TTC549 (cell line): ENCODE measurements at regions not wholly inside any gene's neighbourhood (a gene's known extent, or its start where the extent isn't known, plus 50 kb on each side); places are given as distances from the start of the nearest gene placed in this dataset.
A peak's percentile ranks its signal among the peaks of the same experiment; 100 is the strongest.

Source experiments
- FAIRE-seq: peaks from 2 replicates; lab custom pipeline; 2012; peaks lifted over from hg19 to GRCh38; lab: Jason Lieb, UNC

- FAIRE-seq: no peak
Measured at GRCh38 chr1:69163241-69163640, 404.5 kb upstream of the LRRC7 start.

DNA sequence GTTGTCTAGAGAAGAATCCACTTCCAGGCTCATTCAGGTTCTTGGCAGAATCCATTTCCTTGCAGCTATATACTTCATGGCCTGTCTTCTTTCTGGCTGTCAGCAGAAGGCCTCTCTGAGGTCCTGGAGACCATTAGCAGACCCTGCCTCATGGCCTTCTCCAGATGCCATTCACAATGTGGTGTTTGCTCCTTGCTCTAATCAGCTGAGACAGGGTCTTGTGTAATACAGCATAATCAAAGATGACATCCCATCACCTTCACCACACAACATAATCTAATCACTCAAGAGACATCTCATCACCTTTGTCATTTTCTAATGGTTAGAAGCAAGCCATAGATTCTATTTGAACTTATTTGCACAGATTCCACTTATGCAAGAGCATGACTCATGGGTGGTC is 403.9 kb upstream of the LRRC7 start:
- no peak for FAIRE-seq

DNA sequence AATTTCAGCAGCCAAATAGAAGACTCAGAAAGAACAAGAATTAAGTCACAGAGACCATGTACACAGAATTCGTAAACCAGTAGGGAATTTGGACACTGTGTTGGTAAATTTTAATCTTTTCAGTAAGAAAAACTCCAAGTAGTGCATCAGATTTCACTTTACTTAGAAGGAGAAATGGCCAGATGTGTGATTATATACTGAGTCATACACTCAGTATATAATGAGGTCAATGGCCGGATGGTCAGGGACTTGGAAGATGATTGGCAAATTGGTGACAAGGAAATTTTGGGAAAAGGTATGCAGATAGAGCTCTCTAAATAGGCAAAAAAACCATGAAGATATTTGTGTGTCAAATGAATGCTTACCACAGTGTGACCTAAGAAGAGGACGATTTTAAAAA is 399.8 kb upstream of the LRRC7 start:
- no peak for FAIRE-seq

DNA sequence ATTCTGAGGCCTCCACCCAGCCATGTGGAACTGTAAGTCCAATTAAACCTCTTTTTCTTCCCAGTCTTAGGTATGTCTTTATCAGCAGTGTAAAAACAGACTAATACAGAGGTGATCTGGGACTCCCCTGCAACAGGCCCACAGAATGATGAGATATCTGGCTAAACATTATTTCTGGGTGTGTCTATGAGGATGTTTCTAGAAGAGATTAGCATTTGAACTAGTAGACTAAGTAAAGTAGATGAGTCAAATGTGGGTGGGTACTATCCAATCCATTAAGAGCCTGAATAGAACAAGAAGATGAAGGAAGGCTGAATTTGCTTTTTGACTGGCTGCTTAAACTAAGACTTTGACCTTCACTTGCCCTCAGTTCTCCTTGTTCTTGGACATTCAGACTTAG is 396.5 kb upstream of the LRRC7 start:
- FAIRE-seq: no peak

DNA sequence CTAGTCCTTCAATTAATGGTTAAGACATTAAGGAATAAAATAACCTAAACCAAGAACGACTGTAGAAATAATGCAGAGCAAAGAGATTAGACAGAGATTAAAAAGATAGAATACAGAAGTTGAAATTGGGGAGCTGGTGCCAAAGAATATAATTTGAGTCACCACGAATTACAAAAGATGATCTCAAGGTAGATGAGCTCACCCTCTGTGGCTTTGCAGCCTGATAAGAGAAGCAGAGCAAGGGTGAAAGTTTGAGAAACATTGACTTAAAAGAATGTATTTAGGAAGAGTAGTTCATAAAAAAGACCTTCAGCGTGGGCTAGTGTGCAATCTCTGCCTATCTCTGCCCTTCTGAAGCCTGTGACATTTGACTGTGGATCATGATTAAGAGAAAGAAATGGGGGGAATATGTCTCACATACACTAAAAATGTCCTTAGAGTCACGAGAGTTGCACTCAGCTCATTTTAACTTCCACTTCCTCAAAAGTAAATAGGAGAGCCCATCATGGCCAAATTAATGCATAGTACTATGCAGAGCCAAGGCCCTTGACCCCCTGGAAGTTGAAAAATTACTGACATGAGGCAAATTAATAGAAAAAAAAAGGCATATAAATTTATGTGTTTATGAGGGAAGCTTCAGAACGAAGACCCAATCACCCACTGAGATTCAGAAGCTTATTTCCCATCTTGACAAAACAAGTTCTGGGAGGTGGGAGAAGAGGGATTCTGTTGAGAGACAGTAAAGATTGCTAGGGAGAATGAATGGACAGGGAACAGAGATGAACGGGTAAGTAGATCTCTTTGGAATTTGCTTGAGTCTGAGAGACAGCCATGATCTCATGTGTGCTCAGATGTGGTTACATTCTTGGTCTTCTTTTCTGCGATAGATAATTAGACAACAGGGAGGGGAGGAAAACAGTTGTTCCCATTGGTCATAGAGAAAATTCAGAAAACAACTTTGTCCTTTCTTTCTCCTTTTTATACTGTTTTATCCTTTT is 395.4 kb upstream of the LRRC7 start:
- FAIRE-seq: no peak

DNA sequence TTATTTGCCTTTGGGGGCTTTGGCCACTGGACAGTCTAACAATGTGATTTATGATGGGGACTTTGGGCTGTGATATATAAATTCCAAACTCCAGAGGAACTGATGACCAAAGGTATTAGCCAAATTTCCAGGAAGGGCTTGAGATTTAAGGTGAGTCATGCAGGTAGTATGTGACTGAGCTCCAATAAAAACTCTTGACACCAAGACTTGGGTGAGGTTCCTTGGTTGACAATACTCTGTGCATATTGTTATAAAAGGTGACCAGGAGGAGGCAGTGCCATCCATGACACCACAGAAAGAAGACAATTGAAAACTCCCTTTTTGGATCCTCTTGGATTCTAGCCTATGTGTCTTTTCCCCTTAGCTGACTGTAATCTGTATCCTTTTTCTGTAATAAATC is 392.7 kb upstream of the LRRC7 start:
- FAIRE-seq: no peak

DNA sequence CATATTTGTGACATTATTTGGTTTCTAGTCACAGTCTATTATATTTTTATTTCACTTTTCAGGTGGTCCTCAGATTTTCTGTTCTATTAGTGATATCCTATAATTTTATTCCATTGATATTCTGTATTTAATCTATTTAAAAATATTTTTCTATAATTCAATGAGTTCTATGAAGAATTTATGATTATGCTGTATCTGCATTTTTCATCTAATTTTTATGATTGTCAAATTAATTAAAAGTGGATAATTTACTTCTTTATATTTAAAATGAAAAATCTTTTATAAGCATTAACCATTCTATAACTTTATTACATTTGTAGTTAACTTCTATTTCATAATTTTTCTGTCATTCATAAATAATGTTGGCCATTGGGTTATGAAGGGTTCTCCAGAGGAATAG is 387.4 kb upstream of the LRRC7 start:
- FAIRE-seq: no peak

DNA sequence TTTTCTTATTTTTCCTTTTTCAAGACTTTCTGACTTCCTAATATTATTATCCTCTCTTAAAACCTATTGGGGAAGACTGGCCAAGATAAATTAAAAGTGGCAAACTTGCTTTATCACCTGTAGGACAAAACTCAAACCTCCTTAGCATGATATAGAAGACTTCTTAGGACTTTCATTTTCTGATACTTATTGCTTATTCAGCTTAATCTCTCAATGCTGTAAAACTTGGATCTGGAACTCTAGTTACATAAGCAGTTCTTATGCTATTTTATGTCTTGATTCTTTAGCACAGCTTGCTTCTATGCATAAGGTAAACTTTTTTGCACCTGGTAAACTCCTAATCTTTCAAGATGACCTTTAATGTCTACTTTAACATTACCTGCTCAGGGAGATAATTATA is 382.3 kb upstream of the LRRC7 start:
- FAIRE-seq: no peak

DNA sequence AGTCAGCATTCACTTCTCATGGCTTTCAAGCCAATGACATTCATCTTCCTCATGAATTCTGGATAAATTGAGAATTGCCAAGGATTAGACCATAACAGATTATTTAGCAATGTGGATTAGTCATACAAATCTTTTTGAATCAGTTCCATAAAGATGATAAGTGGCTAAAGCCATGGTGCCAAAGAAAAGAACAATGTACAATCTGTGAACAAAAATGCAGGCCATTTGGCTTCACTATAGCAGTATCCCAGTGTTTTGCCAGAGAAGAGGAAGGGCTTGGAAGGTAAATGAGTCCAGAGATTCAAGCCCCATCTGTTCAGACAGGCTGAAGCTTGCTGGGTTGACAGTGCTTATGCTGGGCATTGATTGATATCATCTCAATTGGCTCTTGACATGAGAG is 376.4 kb upstream of the LRRC7 start:
- no peak for FAIRE-seq

DNA sequence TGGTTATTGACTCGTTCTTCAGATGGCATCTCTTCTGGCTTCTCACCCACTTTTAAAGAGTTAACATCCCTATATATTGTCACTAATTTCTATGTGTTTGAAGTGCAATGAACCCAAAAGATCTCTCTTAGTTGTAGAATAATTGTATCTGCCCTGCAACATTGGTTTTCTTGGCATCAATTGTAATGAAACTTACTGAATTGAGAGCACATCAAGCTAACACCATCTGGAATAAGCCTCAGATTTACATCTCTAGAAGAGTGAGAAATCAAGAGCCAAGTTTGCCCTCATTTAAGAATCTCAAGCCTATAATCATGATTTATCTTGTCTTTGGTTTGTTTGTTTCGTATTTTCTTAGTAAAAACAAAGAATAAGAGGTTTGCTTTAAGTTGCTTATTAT is 372.6 kb upstream of the LRRC7 start:
- no peak for FAIRE-seq

GRCh38 chr1:69196071-69196470 is 371.7 kb upstream of the LRRC7 start:
- FAIRE-seq: no peak

DNA sequence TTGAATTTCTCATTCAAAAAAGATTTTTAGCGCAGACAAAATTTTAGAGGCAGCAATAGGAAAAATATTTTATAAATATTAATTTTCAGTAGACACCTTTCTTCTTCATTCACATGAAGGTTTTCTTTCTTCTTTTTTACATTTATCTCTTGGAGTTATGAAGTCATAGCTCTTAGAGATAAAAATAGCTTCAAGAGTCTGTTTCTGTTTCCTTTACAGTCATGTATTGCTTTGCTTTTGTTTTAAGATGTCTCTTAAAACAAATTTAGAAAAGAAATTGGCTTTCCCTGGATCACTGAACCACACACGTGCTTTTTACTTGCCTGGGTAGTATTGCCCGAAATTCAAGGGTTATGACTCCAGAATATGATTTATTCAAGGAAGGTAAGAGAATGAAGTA is 369.9 kb upstream of the LRRC7 start:
- FAIRE-seq: no peak

GRCh38 chr1:69201716-69202115 is 366.0 kb upstream of the LRRC7 start:
- no peak for FAIRE-seq

DNA sequence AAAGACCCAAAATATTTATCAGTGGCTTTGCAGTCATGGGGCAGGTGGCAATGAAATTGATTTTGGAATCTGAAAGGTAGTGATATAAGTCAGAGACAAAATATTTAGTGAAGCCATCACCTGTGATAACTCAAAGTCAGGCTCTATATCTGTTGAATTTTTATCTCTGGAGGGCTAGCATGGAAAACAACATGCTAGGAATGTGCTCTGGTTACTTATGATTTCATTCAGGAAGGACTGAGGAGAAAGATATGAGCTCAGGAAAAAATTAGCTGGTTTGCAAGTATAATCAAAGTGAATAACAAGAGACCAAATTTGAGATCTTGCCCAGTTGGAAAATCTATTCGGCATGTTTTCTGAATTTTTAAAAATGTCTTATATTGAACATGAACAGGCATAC is 364.6 kb upstream of the LRRC7 start:
- FAIRE-seq: no peak

GRCh38 chr1:69213644-69214043 is 354.1 kb upstream of the LRRC7 start:
- FAIRE-seq: no peak

GRCh38 chr1:69215883-69216282 is 351.8 kb upstream of the LRRC7 start:
- FAIRE-seq: no peak

DNA sequence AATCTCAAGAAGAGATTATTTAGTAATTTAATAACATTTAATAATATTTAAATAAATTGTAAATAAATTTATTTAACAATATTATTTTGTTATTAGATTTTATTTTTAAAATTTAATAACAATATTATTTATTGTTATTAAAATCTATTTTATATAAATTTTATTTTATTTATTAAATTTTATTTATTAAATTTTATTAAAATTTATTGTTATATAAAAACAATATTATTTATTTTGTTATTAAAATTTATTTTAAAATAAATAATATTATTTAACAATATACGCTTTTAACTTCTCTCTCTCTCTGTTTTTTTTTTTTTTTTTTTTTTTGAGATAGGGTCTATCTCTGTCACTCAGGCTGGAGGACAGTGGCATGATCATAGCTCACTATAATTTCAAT is 347.1 kb upstream of the LRRC7 start:
- FAIRE-seq: peak; percentile 99

GRCh38 chr1:69221524-69221923 is 346.2 kb upstream of the LRRC7 start:
- FAIRE-seq: no peak

DNA sequence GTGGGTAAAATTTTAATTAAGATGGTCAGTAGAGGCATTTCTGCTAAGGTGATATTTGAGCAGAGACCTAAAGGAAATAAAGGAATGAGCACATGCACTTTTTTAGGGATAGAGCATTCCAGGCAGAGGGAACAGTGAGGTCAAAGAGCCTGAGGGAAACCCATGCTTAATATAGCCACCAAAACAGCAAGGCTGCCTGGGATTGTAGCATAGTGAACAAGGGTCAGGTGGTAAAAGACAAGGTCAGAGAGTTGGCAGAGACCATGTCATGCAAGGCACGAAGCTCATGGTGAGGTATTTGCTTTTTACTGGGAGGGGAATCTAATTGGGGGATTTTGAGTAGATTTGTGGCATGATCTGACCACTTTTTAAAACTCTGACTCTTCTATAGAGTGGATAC is 344.6 kb upstream of the LRRC7 start:
- no peak for FAIRE-seq

DNA sequence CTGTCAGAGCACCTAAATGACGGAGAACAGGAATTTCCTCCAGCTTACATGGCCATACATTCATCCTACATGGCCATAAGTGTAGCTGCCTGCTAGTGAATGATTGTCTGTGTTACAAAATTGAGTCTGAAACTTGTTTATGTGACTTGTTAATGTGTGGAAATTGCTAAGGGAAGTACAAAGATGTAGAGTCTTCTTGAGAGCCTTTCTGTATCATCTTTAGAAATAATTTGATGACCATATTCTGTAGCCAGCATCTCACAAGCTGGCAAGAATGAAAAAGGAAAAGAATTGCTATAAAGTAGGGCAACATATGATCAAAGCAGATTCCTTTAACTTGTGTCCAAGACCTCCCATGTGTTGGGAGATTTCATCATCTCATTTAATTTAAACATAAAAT is 339.2 kb upstream of the LRRC7 start:
- FAIRE-seq: no peak

GRCh38 chr1:69230208-69230607 is 337.5 kb upstream of the LRRC7 start:
- no peak for FAIRE-seq

GRCh38 chr1:69233463-69233862 is 334.3 kb upstream of the LRRC7 start:
- no peak for FAIRE-seq

GRCh38 chr1:69244211-69244610 is 323.5 kb upstream of the LRRC7 start:
- no peak for FAIRE-seq

DNA sequence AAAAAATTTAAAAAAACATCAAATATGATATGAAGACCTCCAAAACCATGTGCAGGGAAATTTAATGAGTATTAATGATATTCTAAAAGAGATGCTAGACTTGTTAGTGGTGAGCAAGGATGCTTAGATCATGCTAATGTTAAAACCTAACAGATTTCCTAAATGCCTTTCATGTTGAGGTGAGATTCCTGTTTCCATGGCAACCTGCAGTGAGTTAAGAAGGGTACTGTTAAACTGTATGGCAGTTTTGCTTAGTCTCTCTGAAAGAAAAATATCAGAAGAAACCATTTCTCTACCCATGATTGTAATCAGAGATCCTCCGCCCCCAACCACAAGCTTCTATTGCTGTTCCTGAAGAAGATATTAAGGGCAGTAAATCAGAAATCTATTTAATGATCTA is 321.6 kb upstream of the LRRC7 start:
- no peak for FAIRE-seq
